LNCAP (cell line): ENCODE measurements at regions not wholly inside any gene's neighbourhood (a gene's known extent, or its start where the extent isn't known, plus 50 kb on each side); places are given as distances from the start of the nearest gene placed in this dataset.

ENCODE experiments used
- TF ChIP-seq, protein P1 (sequence below): fragments of 450-650 bp; IDR thresholded peaks from 2 replicates; pipeline ENCODE4 v1.5.1; 2017; ENCODE audit warnings: mild to moderate bottlenecking

DNA sequence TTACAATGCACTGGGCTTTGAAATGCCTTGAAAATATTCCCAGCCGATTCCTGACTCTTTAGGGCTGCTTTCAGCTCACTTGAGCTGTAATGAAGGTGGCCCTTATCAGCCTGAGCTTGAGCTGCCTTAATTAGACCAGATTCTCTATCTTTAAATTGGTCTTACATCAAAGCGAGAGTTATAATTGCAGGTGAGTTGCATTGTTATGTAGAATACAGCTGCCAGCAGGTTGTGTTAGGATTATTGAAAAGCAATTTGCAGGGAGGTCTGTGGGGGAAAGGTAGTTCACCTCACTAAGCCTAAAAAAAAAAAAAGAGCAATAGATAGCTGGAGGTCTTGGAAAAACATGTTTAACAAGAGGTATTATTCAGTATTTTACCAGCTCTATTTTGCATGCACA lies 142.2 kb upstream of the HABP2 start:
- TF ChIP-seq, protein P1, sequence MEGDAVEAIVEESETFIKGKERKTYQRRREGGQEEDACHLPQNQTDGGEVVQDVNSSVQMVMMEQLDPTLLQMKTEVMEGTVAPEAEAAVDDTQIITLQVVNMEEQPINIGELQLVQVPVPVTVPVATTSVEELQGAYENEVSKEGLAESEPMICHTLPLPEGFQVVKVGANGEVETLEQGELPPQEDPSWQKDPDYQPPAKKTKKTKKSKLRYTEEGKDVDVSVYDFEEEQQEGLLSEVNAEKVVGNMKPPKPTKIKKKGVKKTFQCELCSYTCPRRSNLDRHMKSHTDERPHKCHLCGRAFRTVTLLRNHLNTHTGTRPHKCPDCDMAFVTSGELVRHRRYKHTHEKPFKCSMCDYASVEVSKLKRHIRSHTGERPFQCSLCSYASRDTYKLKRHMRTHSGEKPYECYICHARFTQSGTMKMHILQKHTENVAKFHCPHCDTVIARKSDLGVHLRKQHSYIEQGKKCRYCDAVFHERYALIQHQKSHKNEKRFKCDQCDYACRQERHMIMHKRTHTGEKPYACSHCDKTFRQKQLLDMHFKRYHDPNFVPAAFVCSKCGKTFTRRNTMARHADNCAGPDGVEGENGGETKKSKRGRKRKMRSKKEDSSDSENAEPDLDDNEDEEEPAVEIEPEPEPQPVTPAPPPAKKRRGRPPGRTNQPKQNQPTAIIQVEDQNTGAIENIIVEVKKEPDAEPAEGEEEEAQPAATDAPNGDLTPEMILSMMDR, result no peak

DNA sequence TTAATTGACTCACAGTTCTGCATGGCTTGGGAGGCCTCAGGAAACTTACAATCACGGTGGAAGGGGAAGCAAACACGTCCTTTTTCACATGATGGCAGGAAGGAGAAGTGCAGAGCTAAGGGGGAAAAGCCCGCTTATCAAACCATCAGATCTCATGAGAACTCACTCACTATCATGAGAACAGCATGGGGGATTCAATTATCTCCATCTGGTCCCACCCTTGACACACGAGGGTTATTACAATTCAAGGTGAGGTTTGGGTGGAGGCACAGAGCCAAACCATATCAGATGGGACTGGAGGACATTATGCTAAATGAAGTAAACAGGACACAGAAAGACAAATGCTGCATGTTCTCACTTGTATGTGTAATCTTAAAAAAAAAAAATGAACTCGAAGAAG lies 141.4 kb upstream of the HABP2 start:
- TF ChIP-seq, protein P1, result no peak

DNA sequence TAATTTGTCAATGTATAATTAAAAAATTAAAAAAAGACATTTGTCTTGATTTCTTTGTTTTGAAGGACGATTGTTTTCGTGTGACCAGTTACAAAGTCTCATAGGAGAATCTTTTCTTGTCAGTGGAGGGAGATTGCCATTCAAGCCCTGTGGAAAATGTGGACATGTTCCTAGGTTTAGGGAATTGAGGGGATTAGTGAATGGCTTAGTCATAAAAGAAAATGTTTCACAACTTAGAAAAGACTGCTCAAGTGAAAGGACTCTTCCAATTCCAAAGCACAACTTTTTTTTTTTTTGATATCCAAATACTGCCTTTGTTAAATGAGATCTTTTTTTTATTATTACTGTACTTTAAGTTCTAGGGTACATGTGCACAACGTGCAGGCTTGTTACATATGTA lies 140.7 kb upstream of the HABP2 start:
- TF ChIP-seq, protein P1, result no peak

GRCh38 chr10:113414543-113414942 lies 138.3 kb upstream of the HABP2 start:
- TF ChIP-seq, protein P1, result no peak

GRCh38 chr10:113415246-113415645 lies 137.6 kb upstream of the HABP2 start:
- TF ChIP-seq, protein P1, result no peak

GRCh38 chr10:113420057-113420732 lies 132.7 kb upstream of the HABP2 start:
- TF ChIP-seq, protein P1, result no peak

- TF ChIP-seq, protein P1, result no peak
Observed at GRCh38 chr10:113420733-113421675, 131.8 kb upstream of the HABP2 start.
